GM23338 (cell line): ENCODE measurements at regions not wholly inside any gene's neighbourhood (a gene's known extent, or its start where the extent isn't known, plus 50 kb on each side); places are given as distances from the start of the nearest gene placed in this dataset.

Experiments used
- CREB1 ChIP-seq: fragments of 250-450 bp; sonication (Bioruptor Pico); IDR thresholded peaks from 2 replicates; pipeline ENCODE4 v1.5.0; 2020; ENCODE audit warnings: low read depth, mild to moderate bottlenecking, moderate library complexity
- CTCF ChIP-seq, 2 experiments: fragments of 200-600 bp in 1 of 2; sonication (generic) in 1 of 2; conservative IDR thresholded peaks; 2 replicates each; pipeline versions ENCODE4 v1.5.1 to v1.6.1; 2016 to 2017; ENCODE audit warnings: antibody characterized with exemption in 2 of 2, low read depth in 2 of 2, mild to moderate bottlenecking in 2 of 2, moderate library complexity in 1 of 2
- EZH2 ChIP-seq: fragments of 200-600 bp; sonication (generic); IDR thresholded peaks from one replicate; pipeline ENCODE4 v1.8.0; 2017; ENCODE audit warnings: antibody characterized with exemption, mild to moderate bottlenecking, low read depth; ENCODE audit not compliant: unreplicated experiment
- EZH2phosphoT487 ChIP-seq: fragments of 200-600 bp; sonication (generic); IDR thresholded peaks from one replicate; pipeline ENCODE4 v1.8.1; 2018; ENCODE audit warnings: antibody characterized with exemption; ENCODE audit not compliant: unreplicated experiment
- JUNB ChIP-seq: IDR thresholded peaks from one replicate; pipeline ENCODE4 v1.6.1; 2016; ENCODE audit warnings: antibody characterized with exemption; ENCODE audit not compliant: unreplicated experiment
- POLR2AphosphoS5 ChIP-seq: IDR thresholded peaks from 2 replicates; pipeline ENCODE4 v1.6.1; 2016; ENCODE audit warnings: antibody characterized with exemption, low read depth
- REST ChIP-seq: IDR thresholded peaks from one replicate; pipeline ENCODE4 v1.6.1; 2018; ENCODE audit warnings: antibody characterized with exemption; ENCODE audit not compliant: unreplicated experiment
- STAT1 ChIP-seq: IDR thresholded peaks from one replicate; pipeline ENCODE4 v1.6.1; 2016; ENCODE audit warnings: antibody characterized with exemption; ENCODE audit not compliant: unreplicated experiment
- ZNF331 ChIP-seq: fragments of 250-450 bp; sonication (Bioruptor Pico); IDR thresholded peaks from 2 replicates; pipeline ENCODE4 v1.5.0; 2020; ENCODE audit warnings: low read depth, mild to moderate bottlenecking, moderate library complexity

GRCh38 chr17:79399610-79400144, 211.2 kb downstream of the RBFOX3 start:
- no peak for TF ChIP-seq CTCF (conservative IDR thresholded peaks at IDR 0.05; ENCODE audit: low read depth in 2 of 2)
- no peak for TF ChIP-seq CREB1 (CRISPR knock-in tag)
- TF ChIP-seq EZH2 = no peak
- no peak for TF ChIP-seq POLR2AphosphoS5
- no peak for TF ChIP-seq STAT1
- no peak for TF ChIP-seq REST
- no peak for TF ChIP-seq ZNF331 (CRISPR knock-in tag)
- TF ChIP-seq EZH2phosphoT487 = no peak
- TF ChIP-seq JUNB = no peak
